Thyroid gland (tissue), 4 donors: ENCODE measurements at regions not wholly inside any gene's neighbourhood (a gene's known extent, or its start where the extent isn't known, plus 50 kb on each side); places are given as distances from the start of the nearest gene placed in this dataset.

Experiments
- DNase-seq, 2 donors: peaks; one replicate each; pipeline ENCODE4 v3.0.0-alpha.2; 2019
- H3K27ac ChIP-seq, 3 donors: fragments of 200-600 bp; sonication (generic); 1 replicate in 2 of 3; 2 replicates in 1 of 3; pipeline ENCODE4 v1.5.1; 2016 to 2019; ENCODE audit warnings: mild to moderate bottlenecking in 1 of 3, moderate library complexity in 1 of 3
- H3K27me3 ChIP-seq: fragments of 200-600 bp; sonication (generic); one replicate; pipeline ENCODE4 v1.5.1; 2019
- H3K36me3 ChIP-seq, 2 donors: fragments of 200-600 bp; sonication (generic); one replicate each; pipeline ENCODE4 v1.5.1; 2016 to 2019
- H3K4me1 ChIP-seq, 2 donors: fragments of 200-600 bp; sonication (generic); one replicate each; pipeline ENCODE4 v1.5.1; 2017 to 2019
- H3K4me3 ChIP-seq, 3 donors: fragments of 200-600 bp; sonication (generic); replicated peaks in 1 of 3; 1 replicate in 2 of 3; 2 replicates in 1 of 3; pipeline ENCODE4 v1.5.1; 2016; ENCODE audit warnings: mild to moderate bottlenecking in 1 of 3
- H3K9me3 ChIP-seq: fragments of 200-600 bp; sonication (generic); one replicate; pipeline ENCODE4 v1.5.1; 2017
- POLR2A ChIP-seq, 2 donors: fragments of 450-650 bp; IDR thresholded peaks; one replicate each; pipeline ENCODE4 v1.6.1; 2017; ENCODE audit warnings: antibody characterized with exemption in 2 of 2, mild to moderate bottlenecking in 2 of 2, moderate library complexity in 1 of 2
- WGBS, 2 donors: methylation state at CpG; one replicate each; pipeline ENCODE4 v1.1.5; 2017; 5-methylcytosine and 5-hydroxymethylcytosine counted together
- intact Hi-C: fragments of 100-400 bp; cut with DNase I; formaldehyde crosslinking; loops from one replicate; pipeline ENCODE4 v1.15.1; 2023
- TF ChIP-seq, protein P1 (sequence below), 6 experiments: fragments of 200-600 bp in 3 of 6; fragments of 450-650 bp in 3 of 6; sonication (generic) in 3 of 6; IDR thresholded peaks; one replicate each; pipeline ENCODE4 v1.5.1; 2016 to 2019; ENCODE audit warnings: antibody characterized with exemption in 6 of 6, mild to moderate bottlenecking in 2 of 6, inconsistent platforms in 1 of 6, moderate library complexity in 1 of 6

DNA sequence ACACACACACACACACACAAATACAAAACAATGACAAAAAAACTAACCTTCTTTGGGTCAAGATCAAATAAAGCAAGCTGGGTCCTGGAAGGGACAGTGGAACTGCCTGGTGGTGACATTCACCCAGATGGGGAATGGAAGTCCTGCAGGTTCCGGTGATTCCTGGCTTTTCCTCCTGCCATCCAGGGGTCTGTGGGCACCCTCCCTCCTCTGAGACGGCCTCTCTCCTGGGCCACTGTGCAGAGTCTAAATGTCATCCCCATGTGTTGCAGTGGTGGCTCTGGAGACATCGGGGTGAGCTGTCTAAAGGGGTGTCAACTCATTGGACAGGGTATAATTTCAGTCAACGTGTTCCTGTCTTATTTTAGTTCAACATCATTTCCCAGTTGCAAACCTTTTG, 248.2 kb downstream of the ZNF536 start:
- 81 to 82% methylated on average over 4 of the region's 4 CpGs for WGBS, 2 donors
- DNase-seq: no peak
- Histone ChIP-seq H3K27me3 (no peaks in the 10 kb centered on the region), H3K4me1 (no peaks in the 10 kb centered on the region), H3K9me3 (no peaks in the 10 kb centered on the region), H3K4me3 (no peak overlapping the region), H3K36me3 (no peaks in the 10 kb centered on the region), H3K27ac (no peak overlapping the region)
- intact Hi-C loops: no loop called here
- TF ChIP-seq, protein P1, sequence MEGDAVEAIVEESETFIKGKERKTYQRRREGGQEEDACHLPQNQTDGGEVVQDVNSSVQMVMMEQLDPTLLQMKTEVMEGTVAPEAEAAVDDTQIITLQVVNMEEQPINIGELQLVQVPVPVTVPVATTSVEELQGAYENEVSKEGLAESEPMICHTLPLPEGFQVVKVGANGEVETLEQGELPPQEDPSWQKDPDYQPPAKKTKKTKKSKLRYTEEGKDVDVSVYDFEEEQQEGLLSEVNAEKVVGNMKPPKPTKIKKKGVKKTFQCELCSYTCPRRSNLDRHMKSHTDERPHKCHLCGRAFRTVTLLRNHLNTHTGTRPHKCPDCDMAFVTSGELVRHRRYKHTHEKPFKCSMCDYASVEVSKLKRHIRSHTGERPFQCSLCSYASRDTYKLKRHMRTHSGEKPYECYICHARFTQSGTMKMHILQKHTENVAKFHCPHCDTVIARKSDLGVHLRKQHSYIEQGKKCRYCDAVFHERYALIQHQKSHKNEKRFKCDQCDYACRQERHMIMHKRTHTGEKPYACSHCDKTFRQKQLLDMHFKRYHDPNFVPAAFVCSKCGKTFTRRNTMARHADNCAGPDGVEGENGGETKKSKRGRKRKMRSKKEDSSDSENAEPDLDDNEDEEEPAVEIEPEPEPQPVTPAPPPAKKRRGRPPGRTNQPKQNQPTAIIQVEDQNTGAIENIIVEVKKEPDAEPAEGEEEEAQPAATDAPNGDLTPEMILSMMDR (IDR thresholded peaks at IDR 0.05): no peak
- no peak for TF ChIP-seq POLR2A (IDR thresholded peaks at IDR 0.05)

DNA sequence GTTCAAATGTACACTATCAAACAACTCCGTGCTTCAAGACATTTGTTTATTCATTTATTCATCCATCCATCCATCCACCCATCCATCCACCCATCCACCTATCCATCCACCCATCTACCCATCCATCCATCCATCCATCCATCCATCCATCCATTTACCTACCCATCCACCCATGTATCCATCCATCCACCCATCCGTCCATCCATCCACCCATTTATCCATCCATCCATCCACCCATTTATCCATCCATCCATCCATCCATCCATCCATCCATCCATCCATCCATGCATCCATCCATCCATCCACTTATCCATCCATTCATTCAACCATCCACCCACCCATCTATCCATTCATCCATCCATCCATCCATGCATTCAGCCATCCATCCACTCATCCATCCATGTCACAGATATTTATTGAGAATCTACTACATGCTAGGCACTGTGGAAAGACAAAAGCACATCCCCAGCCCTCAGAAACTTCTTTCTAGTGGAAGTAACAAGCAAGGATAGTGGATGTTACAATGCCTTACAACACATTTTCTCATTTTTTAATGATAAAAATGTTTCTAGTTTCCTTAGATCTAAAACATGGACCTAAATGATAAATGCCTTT, 237.6 kb downstream of the ZNF536 start:
- H3K9me3 ChIP-seq: no peaks in the 10 kb centered on the region
- TF ChIP-seq POLR2A (IDR thresholded peaks at IDR 0.05): no peak
- TF ChIP-seq, protein P1 (IDR thresholded peaks at IDR 0.05): no peak
- no peaks in the 10 kb centered on the region for H3K27me3 ChIP-seq
- H3K36me3 ChIP-seq: no peaks in the 10 kb centered on the region
- intact Hi-C loops: no loop called here
- WGBS, 2 donors: 86% methylated on average over 2 of the region's 2 CpGs
- H3K4me3 ChIP-seq: no peak overlapping the region
- H3K27ac ChIP-seq: no peak overlapping the region
- H3K4me1 ChIP-seq: no peaks in the 10 kb centered on the region
- DNase-seq: no peak

DNA sequence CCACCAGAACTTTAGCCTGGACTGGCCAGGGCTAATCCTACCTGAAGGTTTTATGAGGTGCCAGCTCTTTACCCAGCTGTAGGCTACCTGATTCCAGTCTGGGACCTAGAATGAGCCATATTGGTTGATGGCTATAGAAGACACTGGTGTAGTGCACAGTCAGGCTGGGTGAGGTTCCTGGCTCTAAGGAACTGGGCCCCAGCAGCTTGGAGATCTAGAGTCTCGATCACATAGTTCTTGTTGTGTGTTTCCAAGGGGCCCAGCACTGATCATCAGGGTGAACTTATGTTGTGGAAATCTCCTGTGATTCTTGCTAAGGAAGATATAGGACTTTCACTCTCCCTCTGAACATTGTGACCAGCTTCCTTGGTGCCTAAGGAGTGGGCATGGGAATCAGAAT, 236.3 kb downstream of the ZNF536 start:
- Histone ChIP-seq H3K4me1 (no peaks in the 10 kb centered on the region), H3K4me3 (no peak overlapping the region), H3K27ac (no peak overlapping the region), H3K9me3 (no peaks in the 10 kb centered on the region), H3K36me3 (no peaks in the 10 kb centered on the region), H3K27me3 (no peaks in the 10 kb centered on the region)
- intact Hi-C loops: no loop called here
- TF ChIP-seq POLR2A (IDR thresholded peaks at IDR 0.05): no peak
- TF ChIP-seq, protein P1 (IDR thresholded peaks at IDR 0.05): no peak
- DNase-seq: no peak
- WGBS, 2 donors: 80 to 92% methylated on average over 1 of the region's 1 CpG
